OCI-LY7 (cell line): ENCODE measurements at regions not wholly inside any gene's neighbourhood (a gene's known extent, or its start where the extent isn't known, plus 50 kb on each side); places are given as distances from the start of the nearest gene placed in this dataset.

Experiments
- BruUV-seq: library from RNA; stranded (reverse); fragments of 400-500 nt; replicated peaks from 2 replicates; lab custom pipeline; 2021; lab: Mats Ljungman, UMichigan
- CTCF ChIA-PET: fragments of 300-600 bp; sonication (Branson Sonifier 250); formaldehyde crosslinking; loops from one replicate; lab custom pipeline; 2022; ENCODE audit warnings: antibody characterized with exemption; ENCODE audit not compliant: unreplicated experiment; lab: Charles Lee
- POLR2A ChIA-PET: fragments of 300-600 bp; sonication (Branson Sonifier 250); formaldehyde crosslinking; loops from one replicate; lab custom pipeline; 2022; ENCODE audit warnings: antibody characterized with exemption; lab: Charles Lee
- DNase-seq: peaks from one replicate; pipeline ENCODE4 v3.0.0-alpha.2; 2015; ENCODE audit warnings: low spot score
- H2AFZ ChIP-seq: fragments of 200-600 bp; sonication (generic), shearing (Covaris generic); 2 replicates; pipeline ENCODE4 v1.6.1; 2014; ENCODE audit warnings: mild to moderate bottlenecking, antibody characterized with exemption, low read length, moderate library complexity
- H3K27ac ChIP-seq: fragments of 200-600 bp; sonication (generic); 2 replicates; pipeline ENCODE4 v1.5.1; 2014; ENCODE audit warnings: mixed run types, low read depth, mild to moderate bottlenecking, moderate library complexity, low read length, inconsistent platforms; ENCODE audit not compliant: poor library complexity, severe bottlenecking
- H3K36me3 ChIP-seq: fragments of 200-600 bp; sonication (generic); 2 replicates; pipeline ENCODE4 v1.6.1; 2014; ENCODE audit warnings: mild to moderate bottlenecking, antibody characterized with exemption, low read length, moderate library complexity, mixed read lengths; ENCODE audit not compliant: insufficient read depth
- H3K4me1 ChIP-seq: fragments of 200-600 bp; sonication (generic); 2 replicates; pipeline ENCODE4 v1.5.1; 2014; ENCODE audit warnings: mild to moderate bottlenecking, low read length; ENCODE audit not compliant: insufficient read depth, poor library complexity, severe bottlenecking
- H3K4me2 ChIP-seq: fragments of 200-600 bp; sonication (generic); 2 replicates; pipeline ENCODE4 v1.6.1; 2014; ENCODE audit warnings: mild to moderate bottlenecking, low read length
- H3K4me3 ChIP-seq: fragments of 200-600 bp; sonication (generic); 2 replicates; pipeline ENCODE4 v1.5.1; 2014; ENCODE audit warnings: mild to moderate bottlenecking, low read depth, low read length; ENCODE audit not compliant: poor library complexity, severe bottlenecking
- H3K79me2 ChIP-seq: fragments of 200-600 bp; sonication (generic); 2 replicates; pipeline ENCODE4 v1.6.1; 2016; ENCODE audit warnings: low read depth, mild to moderate bottlenecking, low read length, moderate library complexity, mixed read lengths; ENCODE audit not compliant: insufficient read depth
- H3K9me2 ChIP-seq: fragments of 200-600 bp; sonication (generic); 2 replicates; pipeline ENCODE4 v1.6.1; 2016; ENCODE audit warnings: mild to moderate bottlenecking, low read length, mixed read lengths; ENCODE audit not compliant: insufficient read depth
- H3K9me3 ChIP-seq: fragments of 200-600 bp; sonication (generic); 2 replicates; pipeline ENCODE4 v1.6.1; 2014; ENCODE audit warnings: mild to moderate bottlenecking, mixed run types, low read length, mixed read lengths
- H4K20me1 ChIP-seq: fragments of 200-600 bp; sonication (generic); 2 replicates; pipeline ENCODE4 v1.6.1; 2014; ENCODE audit warnings: mild to moderate bottlenecking, antibody characterized with exemption, low read length, moderate library complexity, mixed read lengths; ENCODE audit not compliant: insufficient read depth
- CTCF ChIP-seq: fragments of 200-600 bp; sonication (generic); conservative IDR thresholded peaks from 2 replicates; pipeline ENCODE4 v1.5.1; 2014; ENCODE audit warnings: mild to moderate bottlenecking, antibody characterized with exemption, low read length, moderate library complexity, mixed read lengths
- EZH2phosphoT487 ChIP-seq: fragments of 200-600 bp; sonication (generic); IDR thresholded peaks from 2 replicates; pipeline ENCODE4 v1.6.1; 2018; ENCODE audit warnings: low read depth, borderline replicate concordance, mild to moderate bottlenecking, mixed run types, antibody characterized with exemption, low read length, moderate library complexity, mixed read lengths
- intact Hi-C: fragments of 100-400 bp; cut with micrococcal nuclease; formaldehyde crosslinking; loops from one replicate; pipeline ENCODE4 v1.10.0; 2022; ENCODE audit not compliant: unreplicated experiment

- Histone ChIP-seq H3K9me2 (no peaks in the 10 kb centered on the region), H3K4me3 (peak overlapping the region; percentile 67), H3K36me3 (peaks cover 25% of the 10 kb centered on the region), H4K20me1 (no peaks in the 10 kb centered on the region), H3K27ac (peak overlapping the region; percentile 96), H3K9me3 (peaks cover 16% of the 10 kb centered on the region; the same call in 1 of the 2 replicates), H3K79me2 (peaks cover 57% of the 10 kb centered on the region; the same call in 1 of the 2 replicates), H2AFZ (peak overlapping the region; percentile 77; the same call in 1 of the 2 replicates), H3K4me2 (peak overlapping the region; percentile 85), H3K4me1 (peaks cover 86% of the 10 kb centered on the region)
- DNase-seq = peak; percentile 79
- no TSS peak for BruUV-seq
- no peak for TF ChIP-seq EZH2phosphoT487
- no peak for TF ChIP-seq CTCF
- intact Hi-C loops = loop anchor here (2.0 to 10.0 kb wide), 3 partner anchors 847 to 1733 kb away; no protein-coding TSS in a partner anchor
- POLR2A ChIA-PET = interaction anchor here (1.0 to 1.2 kb wide), 2 partner anchors 12 to 18 kb away, joined by 3 read pairs; no protein-coding TSS in a partner anchor
- CTCF ChIA-PET = no interaction called here
Measured at GRCh38 chr3:104521606-104522336, 844.9 kb upstream of the ALCAM start.

- ChIA-PET POLR2A (interaction anchor here (0.6 kb wide), 1 partner anchor 761 kb away, joined by 3 read pairs; no protein-coding TSS in a partner anchor), CTCF (no interaction called here)
- H3K27ac ChIP-seq = peak overlapping the region; percentile 96
- intact Hi-C loops = loop anchor here (2.0 to 10.0 kb wide), 3 partner anchors 846 to 1732 kb away; no protein-coding TSS in a partner anchor
- H2AFZ ChIP-seq = peak overlapping the region; percentile 77
- H3K4me1 ChIP-seq = peaks cover 95% of the 10 kb centered on the region
- peak overlapping the region; percentile 85 for H3K4me2 ChIP-seq
- TF ChIP-seq CTCF = no peak
- no peak for TF ChIP-seq EZH2phosphoT487
- H4K20me1 ChIP-seq = no peaks in the 10 kb centered on the region
- no peaks in the 10 kb centered on the region for H3K9me2 ChIP-seq
- DNase-seq = peak; percentile 48
- TSS peak; percentile 64 for BruUV-seq
- peak overlapping the region; percentile 67 for H3K4me3 ChIP-seq
- H3K9me3 ChIP-seq = peaks cover 6% of the 10 kb centered on the region; the same call in 1 of the 2 replicates
- peaks cover 13% of the 10 kb centered on the region for H3K36me3 ChIP-seq
- peaks cover 52% of the 10 kb centered on the region; the same call in 1 of the 2 replicates for H3K79me2 ChIP-seq
Measured at GRCh38 chr3:104523136-104523535, 843.6 kb upstream of the ALCAM start.
